ENCODE measurements at regions not wholly inside any gene's neighbourhood (a gene's known extent, or its start where the extent isn't known, plus 50 kb on each side); places are given as distances from the start of the nearest gene placed in this dataset.

GRCh38 chr20:57944988-57945387 lies 235.2 kb upstream of the PMEPA1 start:
- Mint-ChIP-seq H3K36me3 (ENCODE audit: low read depth) (no peaks in the 10 kb centered on the region), H3K9me3 (no peaks in the 10 kb centered on the region), H3K27ac (no peak overlapping the region), H3K27me3 (peaks cover 4% of the 10 kb centered on the region), H3K4me1 (no peaks in the 10 kb centered on the region), H3K4me3 (no peak overlapping the region)
- ATAC-seq = no peak
- DNase-seq = no peak

GRCh38 chr20:57943950-57944349 lies 234.1 kb upstream of the PMEPA1 start:
- H3K9me3 Mint-ChIP-seq = no peaks in the 10 kb centered on the region
- H3K4me3 Mint-ChIP-seq = no peak overlapping the region
- DNase-seq (no peak), ATAC-seq (no peak)
- H3K27ac Mint-ChIP-seq = no peak overlapping the region
- H3K36me3 Mint-ChIP-seq (ENCODE audit: low read depth) = no peaks in the 10 kb centered on the region
- H3K27me3 Mint-ChIP-seq = peaks cover 4% of the 10 kb centered on the region
- no peaks in the 10 kb centered on the region for H3K4me1 Mint-ChIP-seq

DNA sequence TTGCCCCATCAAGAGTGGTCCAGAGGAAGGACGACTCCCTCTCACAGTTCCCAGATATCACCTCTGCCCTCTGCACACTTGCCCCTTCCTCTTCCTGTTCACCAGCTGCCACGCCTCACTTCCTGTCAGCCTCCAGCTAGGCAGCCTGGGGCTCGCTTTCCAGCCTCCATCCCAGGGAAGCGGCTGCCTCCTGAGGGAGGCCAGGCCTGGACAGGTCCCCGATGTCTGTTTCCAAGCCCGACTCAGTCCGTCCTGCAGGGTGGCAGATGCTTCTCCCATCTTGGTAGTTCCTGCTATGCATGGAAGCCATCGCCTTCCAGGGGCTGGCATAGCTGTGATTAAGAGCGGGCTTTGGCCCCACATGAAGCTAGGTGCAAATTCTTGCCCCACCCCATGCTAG lies 233.5 kb upstream of the PMEPA1 start:
- H3K27ac Mint-ChIP-seq = no peak overlapping the region
- DNase-seq (no peak), ATAC-seq (no peak)
- no peaks in the 10 kb centered on the region for H3K4me1 Mint-ChIP-seq
- H3K27me3 Mint-ChIP-seq = no peaks in the 10 kb centered on the region
- no peak overlapping the region for H3K4me3 Mint-ChIP-seq
- H3K9me3 Mint-ChIP-seq = no peaks in the 10 kb centered on the region
- H3K36me3 Mint-ChIP-seq (ENCODE audit: low read depth) = no peaks in the 10 kb centered on the region

GRCh38 chr20:57941604-57942381 lies 232.0 kb upstream of the PMEPA1 start:
- no peaks in the 10 kb centered on the region for H3K9me3 Mint-ChIP-seq
- ATAC-seq (no peak), DNase-seq (no peak)
- no peak overlapping the region for H3K27ac Mint-ChIP-seq
- H3K27me3 Mint-ChIP-seq = peaks cover 5% of the 10 kb centered on the region
- H3K4me3 Mint-ChIP-seq = no peak overlapping the region
- H3K4me1 Mint-ChIP-seq = no peaks in the 10 kb centered on the region
- no peaks in the 10 kb centered on the region for H3K36me3 Mint-ChIP-seq (ENCODE audit: low read depth)

GRCh38 chr20:57940868-57941522 lies 231.2 kb upstream of the PMEPA1 start:
- Mint-ChIP-seq H3K4me3 (no peak overlapping the region), H3K9me3 (no peaks in the 10 kb centered on the region), H3K4me1 (no peaks in the 10 kb centered on the region), H3K27ac (no peak overlapping the region), H3K36me3 (ENCODE audit: low read depth) (no peaks in the 10 kb centered on the region), H3K27me3 (peaks cover 5% of the 10 kb centered on the region)
- DNase-seq (no peak), ATAC-seq (no peak)

GRCh38 chr20:57940376-57940775 lies 230.6 kb upstream of the PMEPA1 start:
- no peaks in the 10 kb centered on the region for H3K36me3 Mint-ChIP-seq (ENCODE audit: low read depth)
- DNase-seq (no peak), ATAC-seq (no peak)
- no peaks in the 10 kb centered on the region for H3K4me1 Mint-ChIP-seq
- no peak overlapping the region for H3K27ac Mint-ChIP-seq
- no peak overlapping the region for H3K4me3 Mint-ChIP-seq
- H3K27me3 Mint-ChIP-seq = peaks cover 5% of the 10 kb centered on the region
- no peaks in the 10 kb centered on the region for H3K9me3 Mint-ChIP-seq

DNA sequence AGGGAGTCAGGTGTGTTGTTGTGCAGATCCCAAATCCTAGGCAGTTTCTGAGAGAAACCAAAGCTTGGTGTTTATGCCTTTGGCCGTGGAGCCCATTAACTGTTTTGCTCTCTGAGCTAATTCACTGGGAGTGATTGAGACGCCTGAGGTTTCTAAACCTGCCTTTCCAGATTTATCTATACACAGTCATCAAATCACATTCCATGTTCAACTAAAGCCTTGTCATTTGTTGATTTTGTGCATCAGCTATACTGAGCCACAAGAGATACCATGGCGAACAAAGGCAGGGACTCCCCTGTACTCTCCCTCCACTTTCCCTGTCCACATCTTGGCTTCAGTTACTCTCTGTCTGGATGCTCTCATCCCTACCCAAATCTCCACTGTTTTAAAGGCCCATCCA lies 229.7 kb upstream of the PMEPA1 start:
- H3K27ac Mint-ChIP-seq = no peak overlapping the region
- H3K4me1 Mint-ChIP-seq = no peaks in the 10 kb centered on the region
- no peak for DNase-seq
- H3K27me3 Mint-ChIP-seq = peaks cover 5% of the 10 kb centered on the region
- ATAC-seq = no peak
- no peak overlapping the region for H3K4me3 Mint-ChIP-seq
- no peaks in the 10 kb centered on the region for H3K9me3 Mint-ChIP-seq
- H3K36me3 Mint-ChIP-seq (ENCODE audit: low read depth) = no peaks in the 10 kb centered on the region

- H3K4me3 Mint-ChIP-seq = no peak overlapping the region
- DNase-seq (no peak), ATAC-seq (no peak)
- H3K27ac Mint-ChIP-seq = no peak overlapping the region
- H3K4me1 Mint-ChIP-seq = no peaks in the 10 kb centered on the region
- no peaks in the 10 kb centered on the region for H3K36me3 Mint-ChIP-seq (ENCODE audit: low read depth)
- H3K9me3 Mint-ChIP-seq = no peaks in the 10 kb centered on the region
- peaks cover 5% of the 10 kb centered on the region for H3K27me3 Mint-ChIP-seq
Observed at GRCh38 chr20:57938158-57939108, 228.6 kb upstream of the PMEPA1 start.

- peaks cover 5% of the 10 kb centered on the region for H3K27me3 Mint-ChIP-seq
- H3K27ac Mint-ChIP-seq = no peak overlapping the region
- no peaks in the 10 kb centered on the region for H3K36me3 Mint-ChIP-seq (ENCODE audit: low read depth)
- DNase-seq (no peak), ATAC-seq (no peak)
- H3K9me3 Mint-ChIP-seq = no peaks in the 10 kb centered on the region
- no peaks in the 10 kb centered on the region for H3K4me1 Mint-ChIP-seq
- no peak overlapping the region for H3K4me3 Mint-ChIP-seq
Observed at GRCh38 chr20:57936636-57937385, 227.0 kb upstream of the PMEPA1 start.

DNA sequence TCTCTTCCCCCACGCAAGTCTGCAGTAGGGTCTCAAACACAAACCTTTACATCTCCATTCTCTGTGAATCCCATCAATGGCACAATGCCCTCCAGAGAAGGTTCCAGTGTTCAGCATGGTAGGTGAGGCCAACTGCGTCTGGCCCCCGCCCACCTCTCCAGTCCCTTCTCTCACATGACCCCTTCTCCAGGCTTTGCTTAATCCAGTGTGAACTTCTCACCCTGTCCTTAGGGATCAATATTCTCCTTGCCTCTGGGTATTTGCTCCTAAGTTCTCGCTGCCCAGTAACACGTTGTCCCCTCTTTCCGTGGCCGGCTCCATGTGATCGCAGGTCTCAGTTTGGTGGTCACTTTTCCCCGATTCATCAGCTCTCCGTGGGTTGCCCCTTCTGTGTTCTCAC lies 225.1 kb upstream of the PMEPA1 start:
- Mint-ChIP-seq H3K4me1 (no peaks in the 10 kb centered on the region), H3K36me3 (ENCODE audit: low read depth) (no peaks in the 10 kb centered on the region), H3K9me3 (no peaks in the 10 kb centered on the region), H3K4me3 (no peak overlapping the region), H3K27ac (no peak overlapping the region), H3K27me3 (peaks cover 8% of the 10 kb centered on the region)
- ATAC-seq (no peak), DNase-seq (no peak)

- ATAC-seq = no peak
- Mint-ChIP-seq H3K9me3 (no peaks in the 10 kb centered on the region), H3K27ac (no peak overlapping the region), H3K36me3 (ENCODE audit: low read depth) (no peaks in the 10 kb centered on the region), H3K4me3 (no peak overlapping the region), H3K27me3 (peaks cover 8% of the 10 kb centered on the region), H3K4me1 (no peaks in the 10 kb centered on the region)
- DNase-seq = no peak
Observed at GRCh38 chr20:57934007-57934805, 224.4 kb upstream of the PMEPA1 start.

DNA sequence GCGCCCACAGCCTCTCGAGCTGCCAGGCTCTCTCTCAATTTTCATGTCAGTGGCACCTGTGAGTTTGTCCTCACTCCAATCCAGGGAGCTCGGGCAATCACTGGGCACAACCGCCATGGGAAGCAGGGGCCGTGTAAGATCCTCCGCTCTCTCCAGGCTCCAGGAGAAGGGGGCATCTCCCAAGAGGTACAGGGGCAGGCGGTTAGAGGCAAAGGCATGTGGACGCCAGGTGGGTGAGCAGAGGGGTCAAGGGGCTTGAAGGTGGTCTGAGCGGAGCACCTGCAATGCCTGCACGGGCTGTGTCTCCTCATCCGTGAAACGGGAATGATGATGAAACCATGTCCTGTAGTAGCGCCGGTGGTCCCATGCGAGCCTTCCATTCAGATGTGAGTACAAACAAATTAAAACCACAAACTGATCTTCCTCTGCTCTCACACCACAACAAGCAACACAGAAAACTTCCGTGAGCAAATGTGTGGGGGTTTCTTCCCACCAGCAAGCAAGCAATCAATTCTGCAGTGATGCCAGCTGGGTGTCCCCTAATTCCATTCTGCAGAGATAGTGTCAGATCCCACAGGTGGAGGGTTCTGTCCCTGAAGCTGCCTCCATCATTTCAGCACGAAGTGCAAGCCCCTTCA lies 222.5 kb upstream of the PMEPA1 start:
- Mint-ChIP-seq H3K4me3 (no peak overlapping the region), H3K36me3 (ENCODE audit: low read depth) (no peaks in the 10 kb centered on the region), H3K27me3 (peaks cover 8% of the 10 kb centered on the region), H3K27ac (no peak overlapping the region), H3K4me1 (no peaks in the 10 kb centered on the region), H3K9me3 (no peaks in the 10 kb centered on the region)
- DNase-seq (no peak), ATAC-seq (no peak)

DNA sequence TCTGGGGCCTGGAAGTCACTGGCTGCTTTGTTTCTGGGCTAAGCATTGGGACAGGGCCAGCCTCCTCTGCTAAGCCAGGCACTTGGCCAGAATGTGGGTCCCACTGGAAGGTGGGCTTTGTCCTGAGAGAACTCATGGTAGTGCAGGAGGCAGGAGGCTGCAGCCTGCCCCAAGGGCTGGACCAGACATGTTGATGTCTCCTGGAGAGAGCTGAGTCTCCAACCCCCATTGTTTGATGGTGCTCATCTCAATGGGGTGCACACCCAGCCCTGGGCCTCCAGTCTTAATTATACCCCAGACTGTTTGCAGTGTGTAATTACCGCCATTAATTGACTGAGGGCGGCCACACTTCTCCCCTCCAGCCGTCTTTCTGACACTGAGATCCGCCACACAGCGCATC lies 220.5 kb upstream of the PMEPA1 start:
- Mint-ChIP-seq H3K36me3 (ENCODE audit: low read depth) (no peaks in the 10 kb centered on the region), H3K9me3 (peaks cover 14% of the 10 kb centered on the region), H3K4me3 (no peak overlapping the region), H3K4me1 (no peaks in the 10 kb centered on the region), H3K27ac (no peak overlapping the region), H3K27me3 (peaks cover 11% of the 10 kb centered on the region)
- ATAC-seq = no peak
- DNase-seq = no peak

Data from activated naive CD8-positive, alpha-beta T cell treated with anti-CD3 and anti-CD28 coated beads, Interleukin-2, amount 50 U/mL, for 24 hours (primary cell).